ENCODE measurements at regions not wholly inside any gene's neighbourhood (a gene's known extent, or its start where the extent isn't known, plus 50 kb on each side); places are given as distances from the start of the nearest gene placed in this dataset.

DNA sequence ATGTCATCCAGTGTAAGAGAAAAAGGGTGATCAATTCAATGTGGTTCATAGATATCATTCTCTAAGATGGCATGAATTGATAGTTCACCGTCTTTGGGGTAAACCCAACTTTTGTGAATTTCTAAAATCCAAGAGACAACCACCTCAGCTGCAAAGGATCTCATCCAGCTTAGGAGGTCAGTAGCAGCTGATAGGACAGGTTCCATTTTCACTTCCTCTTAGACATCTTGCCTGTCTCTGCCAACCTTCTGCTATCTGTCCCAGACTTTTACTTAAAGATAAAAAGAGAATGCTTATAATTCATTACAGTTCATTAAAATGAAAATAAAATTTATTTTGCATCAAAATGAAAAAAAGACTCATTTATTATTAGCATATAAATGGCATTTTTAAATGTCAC is 468.2 kb downstream of the XYLT1 start:
- TF ChIP-seq, protein P1, sequence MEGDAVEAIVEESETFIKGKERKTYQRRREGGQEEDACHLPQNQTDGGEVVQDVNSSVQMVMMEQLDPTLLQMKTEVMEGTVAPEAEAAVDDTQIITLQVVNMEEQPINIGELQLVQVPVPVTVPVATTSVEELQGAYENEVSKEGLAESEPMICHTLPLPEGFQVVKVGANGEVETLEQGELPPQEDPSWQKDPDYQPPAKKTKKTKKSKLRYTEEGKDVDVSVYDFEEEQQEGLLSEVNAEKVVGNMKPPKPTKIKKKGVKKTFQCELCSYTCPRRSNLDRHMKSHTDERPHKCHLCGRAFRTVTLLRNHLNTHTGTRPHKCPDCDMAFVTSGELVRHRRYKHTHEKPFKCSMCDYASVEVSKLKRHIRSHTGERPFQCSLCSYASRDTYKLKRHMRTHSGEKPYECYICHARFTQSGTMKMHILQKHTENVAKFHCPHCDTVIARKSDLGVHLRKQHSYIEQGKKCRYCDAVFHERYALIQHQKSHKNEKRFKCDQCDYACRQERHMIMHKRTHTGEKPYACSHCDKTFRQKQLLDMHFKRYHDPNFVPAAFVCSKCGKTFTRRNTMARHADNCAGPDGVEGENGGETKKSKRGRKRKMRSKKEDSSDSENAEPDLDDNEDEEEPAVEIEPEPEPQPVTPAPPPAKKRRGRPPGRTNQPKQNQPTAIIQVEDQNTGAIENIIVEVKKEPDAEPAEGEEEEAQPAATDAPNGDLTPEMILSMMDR (IDR thresholded peaks at IDR 0.05) = no peak
- TF ChIP-seq EZH2 (IDR thresholded peaks at IDR 0.05) = no peak

All from neural progenitor cell (in vitro differentiated cells).